Transverse colon (tissue), 4 donors: ENCODE measurements at regions not wholly inside any gene's neighbourhood (a gene's known extent, or its start where the extent isn't known, plus 50 kb on each side); places are given as distances from the start of the nearest gene placed in this dataset.

Experiments used
- DNase-seq: peaks from one replicate; pipeline ENCODE4 v3.0.0-alpha.2; 2019
- H3K27ac ChIP-seq, 4 donors: fragments of 200-600 bp; sonication (generic); 2 replicates each; pipeline ENCODE4 v1.5.1; 2016 to 2018; ENCODE audit warnings: inconsistent platforms in 4 of 4
- H3K27me3 ChIP-seq: fragments of 200-600 bp; sonication (generic); 2 replicates; pipeline ENCODE4 v1.5.1; 2017; ENCODE audit warnings: inconsistent platforms
- H3K36me3 ChIP-seq, 4 donors: fragments of 200-600 bp; sonication (generic); 2 replicates each; pipeline ENCODE4 v1.5.1; 2017 to 2019; ENCODE audit warnings: inconsistent platforms in 4 of 4
- H3K4me1 ChIP-seq, 4 donors: fragments of 200-600 bp; sonication (generic); 2 replicates each; pipeline ENCODE4 v1.5.1; 2017 to 2020; ENCODE audit warnings: inconsistent platforms in 4 of 4
- H3K4me3 ChIP-seq, 4 donors: fragments of 200-600 bp; sonication (generic); 1 replicate in 1 of 4; 2 replicates in 3 of 4; pipeline versions ENCODE4 v1.5.1 to v1.6.1; 2017 to 2019; ENCODE audit warnings: inconsistent platforms in 4 of 4
- H3K9me3 ChIP-seq, 2 donors: fragments of 200-600 bp; sonication (generic); 2 replicates each; pipeline ENCODE4 v1.5.1; 2017 to 2019; ENCODE audit warnings: inconsistent platforms in 2 of 2
- CTCF ChIP-seq, 5 experiments: fragments of 200-600 bp in 3 of 5; fragments of 450-650 bp in 2 of 5; sonication (generic) in 3 of 5; IDR thresholded peaks; 1 replicate in 2 of 5; 2 replicates in 3 of 5; pipeline ENCODE4 v1.5.1; 2016 to 2017; ENCODE audit warnings: antibody characterized with exemption in 5 of 5, inconsistent platforms in 3 of 5, mild to moderate bottlenecking in 2 of 5, moderate library complexity in 1 of 5
- EP300 ChIP-seq: sonication (generic); formaldehyde crosslinking; IDR thresholded peaks from one replicate; pipeline ENCODE4 v1.6.1; 2017; ENCODE audit warnings: antibody characterized with exemption, low read depth
- POLR2A ChIP-seq: fragments of 450-650 bp; IDR thresholded peaks from one replicate; pipeline ENCODE4 v1.6.1; 2016; ENCODE audit warnings: antibody characterized with exemption, mild to moderate bottlenecking, moderate library complexity
- POLR2AphosphoS5 ChIP-seq, 3 donors: sonication (generic); formaldehyde crosslinking; IDR thresholded peaks; one replicate each; pipeline ENCODE4 v1.6.1; 2016; ENCODE audit warnings: antibody characterized with exemption in 3 of 3
- WGBS, 2 donors: methylation state at CpG; one replicate each; pipeline ENCODE4 v1.1.5; 2018; ENCODE audit warnings: low coverage in 1 of 2; 5-methylcytosine and 5-hydroxymethylcytosine counted together
- in situ Hi-C, 4 donors: fragments of 200-750 bp; cut with MboI; loops; one replicate each; pipeline versions ENCODE4 v1.15.0 to v1.15.1; 2017; ENCODE audit warnings: low sequenced_read_pairs in 3 of 4, low pct_ligation_motif_present in 1 of 4, low pct_unique_long_range_greater_than_20kb in 1 of 4
- intact Hi-C: fragments of 100-400 bp; cut with DNase I; formaldehyde crosslinking; loops from one replicate; pipeline ENCODE4 v1.15.1; 2023; ENCODE audit warnings: low total_unique reads

- H3K4me1 ChIP-seq = no peaks in the 10 kb centered on the region
- H3K9me3 ChIP-seq = no peaks in the 10 kb centered on the region
- TF ChIP-seq CTCF (IDR thresholded peaks at IDR 0.05) (no peak), POLR2A (no peak), EP300 (no peak), POLR2AphosphoS5 (IDR thresholded peaks at IDR 0.05) (no peak)
- H3K27ac ChIP-seq = no peak overlapping the region
- H3K27me3 ChIP-seq = no peaks in the 10 kb centered on the region
- 68 to 73% methylated on average over 1 of the region's 1 CpG for WGBS, 2 donors
- H3K36me3 ChIP-seq = no peaks in the 10 kb centered on the region
- intact Hi-C loops (no loop called here), in situ Hi-C loops (no loop called here)
- no peak overlapping the region for H3K4me3 ChIP-seq
- DNase-seq = no peak
Observed at GRCh38 chr2:67289921-67290371, 107.2 kb upstream of the ETAA1 start.

- Histone ChIP-seq H3K4me3 (no peak overlapping the region), H3K4me1 (no peaks in the 10 kb centered on the region), H3K27ac (no peak overlapping the region), H3K36me3 (no peaks in the 10 kb centered on the region), H3K27me3 (no peaks in the 10 kb centered on the region), H3K9me3 (no peaks in the 10 kb centered on the region)
- WGBS, 2 donors = 81 to 83% methylated on average over 6 of the region's 6 CpGs
- TF ChIP-seq EP300 (no peak), POLR2AphosphoS5 (IDR thresholded peaks at IDR 0.05) (no peak), CTCF (IDR thresholded peaks at IDR 0.05) (no peak), POLR2A (no peak)
- DNase-seq = no peak
- in situ Hi-C loops (no loop called here), intact Hi-C loops (no loop called here)
Observed at GRCh38 chr2:67290451-67291290, 106.5 kb upstream of the ETAA1 start.

GRCh38 chr2:67294218-67294617 lies 102.9 kb upstream of the ETAA1 start:
- WGBS, 2 donors = 13 to 37% methylated on average over 1 of the region's 1 CpG
- in situ Hi-C loops = no loop called here
- H3K27ac ChIP-seq = no peak overlapping the region
- no peaks in the 10 kb centered on the region for H3K36me3 ChIP-seq
- no peaks in the 10 kb centered on the region for H3K4me1 ChIP-seq
- no peak overlapping the region for H3K4me3 ChIP-seq
- intact Hi-C loops = no loop called here
- H3K27me3 ChIP-seq = no peaks in the 10 kb centered on the region
- no peak for TF ChIP-seq POLR2AphosphoS5 (IDR thresholded peaks at IDR 0.05)
- no peak for TF ChIP-seq POLR2A
- TF ChIP-seq CTCF (IDR thresholded peaks at IDR 0.05) = no peak
- TF ChIP-seq EP300 = no peak
- no peaks in the 10 kb centered on the region for H3K9me3 ChIP-seq
- no peak for DNase-seq

GRCh38 chr2:67295406-67295805 lies 101.7 kb upstream of the ETAA1 start:
- Histone ChIP-seq H3K4me1 (no peaks in the 10 kb centered on the region), H3K36me3 (no peaks in the 10 kb centered on the region), H3K27ac (no peak overlapping the region), H3K4me3 (no peak overlapping the region), H3K9me3 (no peaks in the 10 kb centered on the region), H3K27me3 (no peaks in the 10 kb centered on the region)
- 34 to 44% methylated on average over 2 of the region's 2 CpGs for WGBS, 2 donors
- in situ Hi-C loops (no loop called here), intact Hi-C loops (no loop called here)
- TF ChIP-seq POLR2A (no peak), POLR2AphosphoS5 (IDR thresholded peaks at IDR 0.05) (no peak), CTCF (IDR thresholded peaks at IDR 0.05) (no peak), EP300 (no peak)
- no peak for DNase-seq
